Stimulated activated CD8-positive, alpha-beta memory T cell treated with anti-CD3 and anti-CD28 coated beads, Interleukin-15, amount 100 ng/mL, for 48 hours (primary cell): ENCODE measurements at regions not wholly inside any gene's neighbourhood (a gene's known extent, or its start where the extent isn't known, plus 50 kb on each side); places are given as distances from the start of the nearest gene placed in this dataset.

Experiments used
- DNase-seq, 2 donors: peaks; one replicate each; pipeline ENCODE4 v3.0.0-alpha.2; 2020; ENCODE audit warnings: low read depth in 2 of 2

DNA sequence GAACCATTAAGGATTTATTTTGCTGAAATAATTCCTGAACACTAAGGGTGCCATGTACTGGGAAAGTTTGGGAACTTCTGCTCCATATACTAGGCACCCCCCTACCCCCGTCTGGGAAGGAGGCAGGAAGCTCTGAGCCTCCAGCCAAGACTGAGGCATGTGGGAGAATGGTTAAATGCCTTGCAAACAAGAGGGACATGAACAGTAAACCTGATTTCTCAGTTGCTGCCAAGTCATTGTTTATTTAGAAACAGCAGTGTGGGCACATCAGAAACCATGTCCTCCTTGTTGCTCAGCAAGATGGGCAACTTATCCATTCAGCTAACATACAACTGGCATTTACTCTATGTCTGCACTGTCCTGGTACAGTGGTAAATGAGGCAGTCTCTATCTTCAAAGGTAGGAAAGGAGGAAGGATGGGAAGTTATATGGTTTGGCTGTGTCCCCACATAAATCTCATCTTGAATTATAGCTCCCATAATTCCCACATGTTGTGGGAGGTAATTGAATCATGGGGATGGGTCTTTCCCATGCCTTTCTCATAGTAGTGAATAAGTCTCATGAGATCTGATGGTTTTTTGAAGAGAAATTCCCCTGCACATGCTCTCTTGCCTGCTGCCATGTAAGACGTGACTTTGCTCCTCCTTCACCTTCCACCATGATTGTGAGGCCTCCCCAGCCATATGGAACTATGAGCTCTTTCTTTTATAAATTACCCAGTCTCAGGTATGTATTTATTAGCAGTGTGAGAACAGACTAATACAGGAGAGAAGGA lies 459.1 kb downstream of the MIAT start:
- DNase-seq: no peak

GRCh38 chr22:27120036-27120435 lies 462.6 kb downstream of the MIAT start:
- no peak for DNase-seq

DNA sequence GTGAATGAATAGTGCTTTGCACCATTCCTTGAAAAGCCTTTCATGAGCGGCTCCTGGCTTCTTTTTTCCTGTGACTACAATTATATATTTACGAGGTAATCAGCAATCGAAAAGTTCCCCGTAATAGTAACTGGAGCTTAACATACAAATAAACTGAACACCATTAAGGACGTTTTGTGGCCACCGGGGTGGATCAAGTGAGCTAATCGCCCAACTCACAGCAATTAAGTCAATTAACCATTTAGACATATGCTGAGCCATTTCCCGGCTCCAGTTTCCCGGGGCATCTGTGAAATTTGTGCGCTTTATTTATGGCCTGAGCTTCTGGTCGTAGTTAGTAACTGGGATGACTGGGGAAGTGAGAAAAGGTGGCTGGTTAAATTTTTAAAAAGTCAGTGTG lies 465.2 kb downstream of the MIAT start:
- DNase-seq: no peak

- no peak for DNase-seq
Observed at GRCh38 chr22:27123880-27124279, 466.5 kb downstream of the MIAT start.

DNA sequence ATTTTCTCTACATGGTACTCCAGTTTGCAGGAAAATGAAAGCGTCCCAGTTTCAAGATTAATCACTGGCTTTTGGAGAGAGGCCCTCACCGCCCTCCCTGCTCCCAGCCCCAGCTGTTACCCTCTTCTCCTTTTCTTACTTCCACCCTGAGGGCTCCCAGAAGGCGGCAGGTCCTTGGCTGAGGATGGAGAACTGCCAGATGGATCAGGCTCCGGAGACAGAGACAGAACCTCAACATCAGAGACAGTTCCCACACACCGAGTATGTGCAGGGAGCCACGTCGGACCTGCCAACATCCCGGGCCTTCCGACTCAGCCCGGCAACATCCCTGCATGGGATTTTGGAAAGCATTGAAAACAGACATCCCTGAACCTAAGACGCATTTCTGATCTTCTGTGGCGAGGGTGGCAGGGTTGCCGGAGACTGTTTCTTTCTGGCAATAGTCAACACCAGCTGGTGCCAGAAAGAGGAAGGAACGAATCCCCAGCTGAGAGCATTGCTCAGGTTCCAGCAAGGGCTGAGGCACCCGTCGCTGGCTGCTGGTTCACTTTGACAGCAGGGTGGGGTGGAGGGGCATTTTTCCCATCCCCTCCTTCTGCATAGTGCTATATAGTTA lies 467.1 kb downstream of the MIAT start:
- no peak for DNase-seq

DNA sequence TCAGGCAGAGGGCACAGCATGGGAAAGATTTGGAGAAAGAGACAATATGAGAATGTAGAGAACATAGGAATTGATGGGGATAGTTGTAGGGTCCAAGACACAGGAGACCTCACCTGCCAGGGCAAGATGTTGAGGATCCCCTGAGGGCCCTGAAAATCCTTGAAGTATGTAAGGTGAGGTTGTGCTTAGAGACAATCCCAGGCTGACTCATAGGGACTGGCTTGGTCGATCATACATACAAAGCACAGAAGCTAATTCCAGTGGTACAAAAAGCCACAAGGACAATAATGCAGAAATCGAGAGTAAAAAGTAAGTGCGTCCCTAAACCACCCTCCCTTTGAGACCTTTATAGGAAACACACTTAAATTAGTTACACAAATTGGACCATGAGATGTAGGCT lies 468.2 kb downstream of the MIAT start:
- DNase-seq: no peak

- no peak for DNase-seq
Observed at GRCh38 chr22:27127911-27128310, 470.5 kb downstream of the MIAT start.

GRCh38 chr22:27128461-27129085 lies 471.2 kb downstream of the MIAT start:
- no peak for DNase-seq

GRCh38 chr22:27129266-27129665 lies 471.9 kb downstream of the MIAT start:
- no peak for DNase-seq

GRCh38 chr22:27130906-27131305 lies 473.5 kb downstream of the MIAT start:
- DNase-seq: no peak

GRCh38 chr22:27131346-27131745 lies 474.0 kb downstream of the MIAT start:
- no peak for DNase-seq

- no peak for DNase-seq
Observed at GRCh38 chr22:27132400-27132799, 475.0 kb downstream of the MIAT start.

DNA sequence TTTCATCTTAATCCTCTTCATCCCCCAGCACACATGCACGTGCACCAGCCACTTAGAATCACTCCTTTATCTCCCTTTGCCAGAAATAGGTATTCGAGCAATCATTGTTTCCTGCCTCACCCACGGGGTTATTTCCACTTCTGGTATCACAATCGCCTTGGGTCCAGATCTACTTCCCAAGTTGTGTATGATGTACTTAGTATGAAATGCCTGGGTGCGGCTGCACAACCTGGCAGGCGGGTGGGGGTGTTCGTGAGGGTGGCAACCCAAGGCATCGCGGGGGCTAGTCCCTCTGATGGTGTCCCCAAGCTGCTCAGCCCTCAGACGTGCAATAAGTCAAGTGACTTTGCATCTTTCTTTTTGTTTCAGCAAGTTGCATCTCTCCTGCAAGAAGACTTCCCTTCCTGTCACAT lies 475.6 kb downstream of the MIAT start:
- DNase-seq: no peak

GRCh38 chr22:27133681-27134314 lies 476.4 kb downstream of the MIAT start:
- DNase-seq: no peak

GRCh38 chr22:27134315-27134701 lies 476.9 kb downstream of the MIAT start:
- DNase-seq: peak; percentile 14 to 17

- no peak for DNase-seq
Observed at GRCh38 chr22:27135031-27135981, 477.9 kb downstream of the MIAT start.

GRCh38 chr22:27136596-27136995 lies 479.2 kb downstream of the MIAT start:
- DNase-seq: no peak

- DNase-seq: no peak
Observed at GRCh38 chr22:27137871-27138337, 480.5 kb downstream of the MIAT start.

GRCh38 chr22:27138471-27138870 lies 481.1 kb downstream of the MIAT start:
- no peak for DNase-seq

- DNase-seq: no peak
Observed at GRCh38 chr22:27139935-27140511, 482.6 kb downstream of the MIAT start.

DNA sequence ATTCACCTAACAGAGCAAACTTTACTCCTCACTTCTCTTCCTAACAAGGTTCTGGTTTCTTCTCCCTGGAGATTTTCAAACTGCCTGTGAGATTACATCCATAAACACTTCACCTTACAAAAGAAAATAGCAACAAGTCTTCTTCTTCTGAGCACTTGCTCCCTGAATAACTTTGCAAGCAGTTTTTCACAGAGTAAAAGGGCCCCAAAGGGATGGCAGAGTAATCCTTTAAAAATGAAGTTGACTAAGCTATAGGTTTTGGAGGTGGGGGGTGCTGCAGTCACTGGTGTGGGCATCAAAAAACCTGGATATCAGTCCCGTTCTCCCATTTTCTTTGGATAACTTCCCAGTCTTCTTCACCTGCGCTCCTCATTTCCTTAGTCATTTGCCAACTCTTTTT lies 484.9 kb downstream of the MIAT start:
- DNase-seq: no peak
